ENCODE measurements at regions not wholly inside any gene's neighbourhood (a gene's known extent, or its start where the extent isn't known, plus 50 kb on each side); places are given as distances from the start of the nearest gene placed in this dataset.

- TF ChIP-seq CTCF (IDR thresholded peaks at IDR 0.05; ENCODE audit: insufficient read depth, low read depth, low read length) (no peak), EZH2 (IDR thresholded peaks at IDR 0.05; ENCODE audit: insufficient read depth, low read length) (no peak)
Measured at GRCh38 chr16:85236818-85237150, 124.5 kb upstream of the CIBAR2 start.
